ENCODE measurements at regions not wholly inside any gene's neighbourhood (a gene's known extent, or its start where the extent isn't known, plus 50 kb on each side); places are given as distances from the start of the nearest gene placed in this dataset.

DNA sequence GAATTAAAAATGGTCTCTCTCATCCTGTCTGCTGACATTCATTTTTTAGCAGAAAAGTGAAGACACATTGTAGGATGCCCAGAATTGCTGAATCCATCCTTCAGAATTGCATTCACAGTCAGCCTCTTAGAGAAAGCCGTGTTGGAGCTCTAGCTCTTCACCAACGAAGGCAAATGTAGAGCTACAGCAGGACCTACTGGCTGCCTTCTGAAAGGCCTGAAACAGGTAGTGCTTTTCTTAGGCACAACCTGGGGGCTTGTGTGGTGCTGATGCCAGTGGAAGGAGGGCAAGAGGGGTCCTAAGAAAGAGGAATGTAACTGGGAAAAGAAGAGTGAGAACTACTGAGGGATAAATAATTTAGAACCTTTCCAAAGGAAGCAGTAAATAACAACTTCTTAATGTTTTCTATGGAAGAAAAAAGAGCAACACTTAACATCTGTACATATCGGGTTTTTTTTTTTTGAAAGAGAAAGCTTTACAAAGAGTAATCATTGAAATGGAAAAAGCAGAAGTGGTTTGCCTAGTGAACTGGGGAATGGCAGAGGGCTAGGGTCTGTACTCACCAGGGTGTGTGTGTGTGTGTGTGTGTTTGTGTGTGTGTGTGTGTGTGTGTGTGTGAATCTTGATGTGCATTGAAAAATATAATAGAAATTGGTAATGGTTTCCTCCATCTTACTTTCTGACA lies 297.8 kb downstream of the SATB1 start:
- TF ChIP-seq, protein P1, sequence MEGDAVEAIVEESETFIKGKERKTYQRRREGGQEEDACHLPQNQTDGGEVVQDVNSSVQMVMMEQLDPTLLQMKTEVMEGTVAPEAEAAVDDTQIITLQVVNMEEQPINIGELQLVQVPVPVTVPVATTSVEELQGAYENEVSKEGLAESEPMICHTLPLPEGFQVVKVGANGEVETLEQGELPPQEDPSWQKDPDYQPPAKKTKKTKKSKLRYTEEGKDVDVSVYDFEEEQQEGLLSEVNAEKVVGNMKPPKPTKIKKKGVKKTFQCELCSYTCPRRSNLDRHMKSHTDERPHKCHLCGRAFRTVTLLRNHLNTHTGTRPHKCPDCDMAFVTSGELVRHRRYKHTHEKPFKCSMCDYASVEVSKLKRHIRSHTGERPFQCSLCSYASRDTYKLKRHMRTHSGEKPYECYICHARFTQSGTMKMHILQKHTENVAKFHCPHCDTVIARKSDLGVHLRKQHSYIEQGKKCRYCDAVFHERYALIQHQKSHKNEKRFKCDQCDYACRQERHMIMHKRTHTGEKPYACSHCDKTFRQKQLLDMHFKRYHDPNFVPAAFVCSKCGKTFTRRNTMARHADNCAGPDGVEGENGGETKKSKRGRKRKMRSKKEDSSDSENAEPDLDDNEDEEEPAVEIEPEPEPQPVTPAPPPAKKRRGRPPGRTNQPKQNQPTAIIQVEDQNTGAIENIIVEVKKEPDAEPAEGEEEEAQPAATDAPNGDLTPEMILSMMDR (IDR thresholded peaks at IDR 0.05), result no peak
- TF ChIP-seq POLR2A (IDR thresholded peaks at IDR 0.05), result no peak
- no peak for TF ChIP-seq EP300 (IDR thresholded peaks at IDR 0.05)
- no peak for TF ChIP-seq POLR2AphosphoS5 (IDR thresholded peaks at IDR 0.05)

Data from suprapubic skin (tissue), 4 donors.